ENCODE measurements at regions not wholly inside any gene's neighbourhood (a gene's known extent, or its start where the extent isn't known, plus 50 kb on each side); places are given as distances from the start of the nearest gene placed in this dataset.
"Not testable (repeated sequence)": the region's sequence is repeated elsewhere in the genome, so short reads cannot be mapped to it uniquely, and the experiment has no call there.

GRCh38 chr2:100692381-100692780 is 127.6 kb upstream of the NPAS2 start:
- no peak for DNase-seq (ENCODE audit: low spot score)
- intact Hi-C loops (cut with DNase I), result no loop called here

- intact Hi-C loops (cut with DNase I), result no loop called here
- peak; percentile 35 for DNase-seq (ENCODE audit: low spot score)
Measured at GRCh38 chr2:100692906-100693305, 127.0 kb upstream of the NPAS2 start.

GRCh38 chr2:100699131-100699530 is 120.8 kb upstream of the NPAS2 start:
- DNase-seq (ENCODE audit: low spot score), result no peak
- intact Hi-C loops (cut with DNase I), result no loop called here

- intact Hi-C loops (cut with DNase I), result no loop called here
Measured at GRCh38 chr2:100702438-100703109, 117.4 kb upstream of the NPAS2 start.

GRCh38 chr2:100703213-100703612 is 116.7 kb upstream of the NPAS2 start:
- DNase-seq (ENCODE audit: low spot score), result no peak
- intact Hi-C loops (cut with DNase I), result no loop called here

More at GRCh38 chr2:100702438-100703109, 117.4 kb upstream of the NPAS2 start:
- no peak for DNase-seq (ENCODE audit: low spot score)

- intact Hi-C loops (cut with DNase I), result no loop called here
- no peak for DNase-seq (ENCODE audit: low spot score)
Measured at GRCh38 chr2:100703739-100704138, 116.2 kb upstream of the NPAS2 start.

GRCh38 chr2:100704156-100704555 is 115.8 kb upstream of the NPAS2 start:
- no peak for DNase-seq (ENCODE audit: low spot score)

GRCh38 chr2:100704711-100705110 is 115.2 kb upstream of the NPAS2 start:
- intact Hi-C loops (cut with DNase I), result no loop called here
- DNase-seq (ENCODE audit: low spot score), result no peak

More at GRCh38 chr2:100704156-100704555, 115.8 kb upstream of the NPAS2 start:
- intact Hi-C loops (cut with DNase I), result no loop called here

GRCh38 chr2:100707016-100707947 is 112.7 kb upstream of the NPAS2 start:
- intact Hi-C loops (cut with DNase I), result no loop called here
- DNase-seq (ENCODE audit: low spot score), result no peak

GRCh38 chr2:100708333-100708732 is 111.6 kb upstream of the NPAS2 start:
- DNase-seq (ENCODE audit: low spot score), result no peak
- intact Hi-C loops (cut with DNase I), result loop anchor here in 1 of 2 donors (1.0 kb wide), 1 partner anchor 19 kb away; no protein-coding TSS in a partner anchor

GRCh38 chr2:100713106-100713505 is 106.8 kb upstream of the NPAS2 start:
- no peak for DNase-seq (ENCODE audit: low spot score)
- intact Hi-C loops (cut with DNase I), result no loop called here

- DNase-seq (ENCODE audit: low spot score); intact Hi-C loops (cut with DNase I): not testable (repeated sequence)
Measured at GRCh38 chr2:100714396-100715010, 105.4 kb upstream of the NPAS2 start.

- DNase-seq (ENCODE audit: low spot score); intact Hi-C loops (cut with DNase I): not testable (repeated sequence)
Measured at GRCh38 chr2:100715861-100716260, 104.1 kb upstream of the NPAS2 start.

- intact Hi-C loops (cut with DNase I), result no loop called here
- DNase-seq (ENCODE audit: low spot score), result no peak
Measured at GRCh38 chr2:100716581-100716980, 103.4 kb upstream of the NPAS2 start.

- intact Hi-C loops (cut with DNase I), result no loop called here
- no peak for DNase-seq (ENCODE audit: low spot score)
Measured at GRCh38 chr2:100718065-100718629, 101.8 kb upstream of the NPAS2 start.

- intact Hi-C loops (cut with DNase I), result no loop called here
- no peak for DNase-seq (ENCODE audit: low spot score)
Measured at GRCh38 chr2:100720445-100720844, 99.5 kb upstream of the NPAS2 start.

- DNase-seq (ENCODE audit: low spot score), result no peak
- intact Hi-C loops (cut with DNase I), result no loop called here
Measured at GRCh38 chr2:100721693-100722092, 98.2 kb upstream of the NPAS2 start.

GRCh38 chr2:100722125-100722524 is 97.8 kb upstream of the NPAS2 start:
- DNase-seq (ENCODE audit: low spot score), result no peak
- intact Hi-C loops (cut with DNase I), result no loop called here

- no peak for DNase-seq (ENCODE audit: low spot score)
- intact Hi-C loops (cut with DNase I), result no loop called here
Measured at GRCh38 chr2:100726866-100727265, 93.1 kb upstream of the NPAS2 start.

All from posterior vena cava (tissue), 2 donors.